ENCODE measurements at regions not wholly inside any gene's neighbourhood (a gene's known extent, or its start where the extent isn't known, plus 50 kb on each side); places are given as distances from the start of the nearest gene placed in this dataset.

- POLR2A ChIA-PET: no interaction called here
Observed at GRCh38 chr3:150072576-150072975, 101.9 kb upstream of the PFN2 start.

GRCh38 chr3:150070271-150070670, 99.6 kb upstream of the PFN2 start:
- ChIA-PET POLR2A (no interaction called here), CTCF (no interaction called here)
- intact Hi-C loops (cut with micrococcal nuclease; ENCODE audit: unreplicated experiment): no loop called here
- peaks cover 36% of the 10 kb centered on the region for H3K27me3 Mint-ChIP-seq (ENCODE audit: insufficient read depth, unreplicated experiment)
- no peak overlapping the region for H3K4me3 Mint-ChIP-seq (ENCODE audit: unreplicated experiment)
- peaks cover 3% of the 10 kb centered on the region for H3K27me3 ChIP-seq (replicated peaks; ENCODE audit: control insufficient read depth, insufficient read depth, low read length)
- no peaks in the 10 kb centered on the region for H3K4me1 Mint-ChIP-seq (ENCODE audit: low read depth, unreplicated experiment)
- no TSS peak for BruUV-seq (replicated peaks)
- no peaks in the 10 kb centered on the region for H3K9me3 ChIP-seq
- DNase-seq: no peak
- H3K4me3 ChIP-seq (ENCODE audit: low read depth, low read length): no peak overlapping the region
- no peak overlapping the region for H3K27ac Mint-ChIP-seq (ENCODE audit: unreplicated experiment)
- no peaks in the 10 kb centered on the region for H3K9me3 Mint-ChIP-seq (ENCODE audit: unreplicated experiment)
- H3K36me3 ChIP-seq (ENCODE audit: control insufficient read depth, insufficient read depth, low read length): no peaks in the 10 kb centered on the region
- no peaks in the 10 kb centered on the region for H3K4me1 ChIP-seq
- no peaks in the 10 kb centered on the region for H3K36me3 Mint-ChIP-seq (ENCODE audit: insufficient read depth, unreplicated experiment)
- no peak for TF ChIP-seq CTCF (IDR thresholded peaks at IDR 0.05; ENCODE audit: insufficient read depth in 1 of 2, low read depth in 1 of 2, low read length in 1 of 2, severe bottlenecking in 1 of 2, unreplicated experiment in 1 of 2)

More at GRCh38 chr3:150072576-150072975, 101.9 kb upstream of the PFN2 start:
- Mint-ChIP-seq H3K36me3 (ENCODE audit: insufficient read depth, unreplicated experiment) (no peaks in the 10 kb centered on the region), H3K4me1 (ENCODE audit: low read depth, unreplicated experiment) (no peaks in the 10 kb centered on the region), H3K27ac (ENCODE audit: unreplicated experiment) (no peak overlapping the region), H3K27me3 (ENCODE audit: insufficient read depth, unreplicated experiment) (peaks cover 24% of the 10 kb centered on the region), H3K4me3 (ENCODE audit: unreplicated experiment) (no peak overlapping the region), H3K9me3 (ENCODE audit: unreplicated experiment) (no peaks in the 10 kb centered on the region)
- BruUV-seq (replicated peaks): no TSS peak
- Histone ChIP-seq H3K36me3 (ENCODE audit: control insufficient read depth, insufficient read depth, low read length) (no peaks in the 10 kb centered on the region), H3K9me3 (peaks cover 11% of the 10 kb centered on the region; the same call in 1 of the 2 replicates), H3K27me3 (replicated peaks; ENCODE audit: control insufficient read depth, insufficient read depth, low read length) (peaks cover 3% of the 10 kb centered on the region), H3K4me1 (no peaks in the 10 kb centered on the region), H3K4me3 (ENCODE audit: low read depth, low read length) (no peak overlapping the region)
- CTCF ChIA-PET: no interaction called here
- intact Hi-C loops (cut with micrococcal nuclease; ENCODE audit: unreplicated experiment): no loop called here
- no peak for TF ChIP-seq CTCF (IDR thresholded peaks at IDR 0.05; ENCODE audit: insufficient read depth in 1 of 2, low read depth in 1 of 2, low read length in 1 of 2, severe bottlenecking in 1 of 2, unreplicated experiment in 1 of 2)
- no peak for DNase-seq

- Mint-ChIP-seq H3K4me1 (ENCODE audit: low read depth, unreplicated experiment) (no peaks in the 10 kb centered on the region), H3K27me3 (ENCODE audit: insufficient read depth, unreplicated experiment) (peaks cover 36% of the 10 kb centered on the region), H3K9me3 (ENCODE audit: unreplicated experiment) (no peaks in the 10 kb centered on the region), H3K4me3 (ENCODE audit: unreplicated experiment) (no peak overlapping the region), H3K27ac (ENCODE audit: unreplicated experiment) (no peak overlapping the region), H3K36me3 (ENCODE audit: insufficient read depth, unreplicated experiment) (no peaks in the 10 kb centered on the region)
- DNase-seq: no peak
- Histone ChIP-seq H3K9me3 (no peaks in the 10 kb centered on the region), H3K27me3 (replicated peaks; ENCODE audit: control insufficient read depth, insufficient read depth, low read length) (peaks cover 3% of the 10 kb centered on the region), H3K4me3 (ENCODE audit: low read depth, low read length) (no peak overlapping the region), H3K4me1 (no peaks in the 10 kb centered on the region), H3K36me3 (ENCODE audit: control insufficient read depth, insufficient read depth, low read length) (no peaks in the 10 kb centered on the region)
- intact Hi-C loops (cut with micrococcal nuclease; ENCODE audit: unreplicated experiment): no loop called here
- no TSS peak for BruUV-seq (replicated peaks)
- no peak for TF ChIP-seq CTCF (IDR thresholded peaks at IDR 0.05; ENCODE audit: insufficient read depth in 1 of 2, low read depth in 1 of 2, low read length in 1 of 2, severe bottlenecking in 1 of 2, unreplicated experiment in 1 of 2)
- CTCF ChIA-PET: no interaction called here
- POLR2A ChIA-PET: no interaction called here
Observed at GRCh38 chr3:150069633-150070032, 98.9 kb upstream of the PFN2 start.
